HT1080 (cell line): ENCODE measurements at regions not wholly inside any gene's neighbourhood (a gene's known extent, or its start where the extent isn't known, plus 50 kb on each side); places are given as distances from the start of the nearest gene placed in this dataset.
"Not testable (repeated sequence)": the region's sequence is repeated elsewhere in the genome, so short reads cannot be mapped to it uniquely, and the experiment has no call there.

Source experiments
- DNase-seq: peaks from one replicate; pipeline ENCODE4 v3.0.0-alpha.2; 2015; ENCODE audit warnings: low read depth

DNA sequence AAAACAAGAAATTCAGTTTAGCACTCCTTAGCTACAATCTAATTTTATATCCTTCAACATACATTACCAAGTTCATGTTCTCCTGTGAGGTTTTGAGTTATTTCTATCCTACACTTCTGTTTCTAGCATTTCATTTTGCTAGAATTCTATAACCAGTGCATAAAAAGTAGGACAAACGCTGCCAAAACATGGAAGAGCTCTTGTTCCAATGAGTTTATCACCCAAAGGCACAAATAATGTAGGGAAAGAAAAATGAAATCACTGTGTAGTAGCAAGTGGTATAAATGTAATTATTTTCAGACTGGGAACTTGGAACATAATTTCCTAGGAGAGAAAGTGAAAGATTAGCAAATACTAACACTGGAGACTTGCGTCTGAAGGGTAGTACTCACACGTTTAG is 413.3 kb upstream of the NRSN1 start:
- DNase-seq: no peak

DNA sequence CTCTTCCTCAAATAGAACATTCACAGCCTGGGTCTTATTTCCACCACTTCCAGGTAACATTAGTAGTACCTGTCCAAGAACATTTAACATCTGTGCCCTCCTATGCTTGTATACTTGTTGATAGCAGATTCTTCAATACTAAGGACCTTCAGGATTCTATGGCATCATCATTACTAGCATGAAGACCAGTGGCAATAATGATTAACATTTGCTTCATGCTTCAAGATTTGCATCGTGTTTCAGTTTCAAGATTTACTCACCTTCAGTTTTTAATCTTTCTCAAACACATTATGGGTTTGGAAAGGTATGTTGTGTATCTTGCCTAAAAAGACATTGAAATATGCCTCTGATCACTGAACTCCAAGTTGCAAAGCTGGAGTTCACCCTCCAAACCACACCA is 412.8 kb upstream of the NRSN1 start:
- no peak for DNase-seq

DNA sequence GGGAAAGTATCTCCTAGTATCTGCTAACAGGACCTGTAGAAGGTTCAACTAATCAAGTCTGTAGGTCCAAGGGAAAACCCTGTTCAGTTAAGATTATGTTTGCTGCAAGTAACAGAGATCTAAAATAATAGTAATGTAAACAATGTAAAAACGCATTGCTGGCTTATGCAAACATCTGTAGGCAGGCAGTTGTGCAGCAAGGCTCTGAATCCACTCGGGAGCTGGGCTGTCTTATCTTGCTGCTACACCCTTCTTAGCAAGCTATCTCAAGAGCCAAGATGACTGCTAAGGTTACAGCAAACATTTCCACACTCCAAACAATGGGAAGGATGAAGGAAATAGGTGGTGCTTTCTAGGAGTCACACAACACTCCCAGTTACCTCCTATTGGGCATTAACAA is 397.3 kb upstream of the NRSN1 start:
- no peak for DNase-seq

DNA sequence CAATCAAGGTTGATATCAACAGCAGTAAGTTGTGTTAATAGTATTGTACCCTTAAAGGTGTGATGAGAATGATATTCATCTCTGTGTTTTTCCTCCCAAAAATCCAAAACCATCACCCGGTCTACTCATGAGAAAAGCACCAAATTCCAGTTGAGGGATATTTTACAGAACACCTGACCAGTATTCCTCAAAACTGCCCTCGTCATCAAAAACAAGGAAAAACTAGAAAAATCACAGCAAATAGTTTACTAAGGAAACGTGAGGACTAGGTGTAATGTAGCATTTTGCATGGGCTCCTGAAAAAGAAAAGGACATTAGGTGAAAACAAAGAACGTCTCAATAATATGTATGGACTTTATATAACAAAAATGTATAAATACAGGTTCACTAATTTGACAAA is 394.4 kb upstream of the NRSN1 start:
- DNase-seq: no peak

DNA sequence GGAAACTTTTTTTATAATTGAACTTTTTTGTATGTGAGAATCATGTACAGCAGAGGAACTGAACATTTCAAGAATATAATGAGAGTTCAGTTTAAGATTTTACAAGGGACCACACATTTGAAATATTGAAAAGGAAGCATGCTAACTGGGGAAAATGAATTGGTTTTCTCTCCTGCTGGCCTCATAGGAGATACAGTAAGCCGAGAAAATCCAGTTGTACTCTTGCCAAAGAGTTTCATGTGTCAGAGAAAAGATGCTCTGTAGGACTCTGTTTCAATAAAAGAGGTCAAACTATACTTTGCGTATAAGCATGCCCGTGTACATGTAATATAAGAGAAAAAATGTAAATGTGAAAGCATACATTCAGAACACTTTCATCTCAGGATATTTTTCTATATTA is 393.5 kb upstream of the NRSN1 start:
- DNase-seq: no peak

DNA sequence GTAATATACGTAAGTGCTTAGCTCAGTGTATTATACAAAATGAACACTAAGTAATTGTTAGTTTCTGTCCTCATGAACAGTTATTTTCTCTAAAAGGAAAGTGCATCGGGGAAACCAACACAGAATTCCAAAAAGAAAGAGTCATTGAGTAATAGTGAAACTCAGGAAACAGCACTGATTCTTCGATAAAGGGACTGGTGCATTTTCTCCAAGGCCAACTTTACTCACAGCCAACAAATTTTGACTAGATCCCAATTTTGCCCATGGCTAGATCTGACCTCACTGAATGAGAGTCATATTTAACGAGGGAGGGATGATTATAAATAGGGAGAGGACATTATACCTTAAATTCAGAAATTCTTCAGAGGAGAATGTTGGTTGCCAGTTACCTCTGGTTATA is 390.9 kb upstream of the NRSN1 start:
- DNase-seq: no peak

DNA sequence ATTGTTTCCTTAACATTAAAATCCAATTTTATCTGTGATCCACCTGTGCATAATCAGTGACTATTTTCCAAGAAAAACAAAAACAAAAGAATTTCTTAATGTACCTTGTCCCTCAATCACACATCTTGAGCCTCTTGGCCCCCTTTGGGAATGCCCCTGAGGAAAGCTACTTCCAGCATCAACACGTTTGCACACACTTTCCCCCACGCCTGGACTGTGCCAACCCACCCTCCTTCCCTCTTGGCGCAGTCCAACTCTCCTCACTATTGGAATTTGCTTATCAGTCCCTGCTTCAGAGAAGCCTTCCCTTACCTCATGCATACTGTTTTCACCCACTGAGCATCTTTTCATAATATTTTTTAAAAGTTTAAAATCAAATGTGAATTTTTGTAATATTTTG is 389.4 kb upstream of the NRSN1 start:
- no peak for DNase-seq

DNA sequence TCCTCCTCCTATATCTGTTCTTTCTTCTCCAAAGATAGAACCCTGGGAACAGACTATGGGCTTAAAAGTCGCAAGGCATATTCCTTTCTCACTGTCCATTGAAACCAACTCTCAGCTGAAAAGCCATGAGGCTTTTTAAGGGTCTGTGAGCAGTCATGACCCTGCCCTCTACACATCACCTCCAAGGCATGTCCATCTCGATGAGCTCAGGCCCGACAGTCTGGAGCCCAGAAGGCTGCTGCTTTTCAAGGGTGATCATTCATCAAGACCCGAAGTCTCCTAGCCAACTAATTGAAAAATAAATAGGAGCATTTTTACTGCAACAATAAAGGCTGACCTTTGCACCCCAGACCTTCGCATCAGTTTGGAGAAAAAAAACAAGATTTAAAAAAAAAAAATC is 378.8 kb upstream of the NRSN1 start:
- DNase-seq: no peak

DNA sequence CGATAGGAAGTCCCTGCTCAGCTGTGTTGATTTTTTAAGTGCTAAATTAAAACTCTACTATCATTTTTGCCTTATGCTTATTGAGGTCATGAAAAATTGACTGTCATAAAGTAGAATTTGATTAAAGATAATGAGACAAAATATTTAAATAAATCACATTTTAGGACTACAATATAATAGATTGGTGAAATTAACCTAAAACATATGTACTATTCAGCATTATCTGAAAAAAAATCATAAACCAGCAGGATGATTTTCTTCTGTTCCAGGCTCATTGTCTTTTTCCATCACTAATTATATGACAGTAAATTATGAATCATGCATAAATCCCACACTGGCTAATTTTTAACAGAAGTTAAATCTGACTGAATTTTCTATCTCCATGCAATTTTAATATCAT is 373.6 kb upstream of the NRSN1 start:
- no peak for DNase-seq

DNA sequence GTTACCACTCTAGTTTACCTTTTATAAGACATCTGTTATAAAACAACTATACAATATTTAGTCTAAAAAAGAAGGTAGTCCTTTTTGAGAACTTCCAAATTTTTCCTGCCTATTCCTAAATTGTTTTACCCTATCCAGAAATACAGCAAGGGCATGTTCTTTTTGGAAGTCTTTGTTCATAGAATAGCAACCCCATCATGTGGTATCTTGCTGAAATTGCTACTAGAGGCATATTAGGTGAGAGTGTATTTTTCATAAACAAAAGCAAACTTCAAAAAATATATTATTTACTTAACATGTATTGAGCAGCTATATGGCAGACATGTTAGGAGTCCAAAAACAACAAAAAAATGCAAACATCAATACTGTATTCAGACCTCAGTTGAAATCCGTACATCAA is 371.8 kb upstream of the NRSN1 start:
- no peak for DNase-seq

DNA sequence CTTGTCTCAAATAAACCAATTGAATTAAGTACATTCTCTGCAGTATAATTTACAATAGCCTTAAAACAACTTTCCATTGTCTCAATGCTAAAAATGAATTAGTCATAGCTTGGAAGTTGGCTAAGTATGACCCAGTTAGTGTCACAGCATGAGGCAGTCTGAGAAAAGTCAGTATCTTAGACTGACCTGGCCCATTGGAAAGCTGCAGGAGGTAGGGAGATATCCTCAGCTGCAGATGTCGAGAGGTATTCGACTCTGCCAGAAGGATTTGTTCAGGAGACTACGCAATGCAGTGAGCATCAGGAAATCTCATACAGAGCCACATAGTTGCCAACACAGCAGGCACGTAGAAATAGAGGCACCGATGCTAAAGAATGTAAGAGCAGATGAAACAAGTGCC is 350.9 kb upstream of the NRSN1 start:
- DNase-seq: peak; percentile 1

DNA sequence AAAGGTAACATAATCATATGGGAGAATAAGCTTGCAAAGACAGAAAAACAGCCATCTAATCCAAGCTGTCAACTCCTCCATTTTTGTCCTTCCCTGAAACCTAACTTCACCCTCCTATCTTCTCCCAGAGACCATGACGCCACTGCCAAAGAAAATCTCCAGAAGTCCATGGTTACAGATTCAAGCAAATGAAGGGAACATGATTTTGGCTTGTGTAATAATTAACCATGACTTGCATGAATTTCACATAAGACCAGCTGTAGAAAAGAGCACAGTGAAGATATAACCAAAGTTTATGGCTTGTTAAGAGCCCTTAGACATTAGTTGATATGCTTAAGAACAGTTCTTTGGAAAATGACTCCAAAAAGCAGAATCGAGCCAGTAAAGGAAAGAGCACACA is 342.1 kb upstream of the NRSN1 start:
- DNase-seq: no peak

DNA sequence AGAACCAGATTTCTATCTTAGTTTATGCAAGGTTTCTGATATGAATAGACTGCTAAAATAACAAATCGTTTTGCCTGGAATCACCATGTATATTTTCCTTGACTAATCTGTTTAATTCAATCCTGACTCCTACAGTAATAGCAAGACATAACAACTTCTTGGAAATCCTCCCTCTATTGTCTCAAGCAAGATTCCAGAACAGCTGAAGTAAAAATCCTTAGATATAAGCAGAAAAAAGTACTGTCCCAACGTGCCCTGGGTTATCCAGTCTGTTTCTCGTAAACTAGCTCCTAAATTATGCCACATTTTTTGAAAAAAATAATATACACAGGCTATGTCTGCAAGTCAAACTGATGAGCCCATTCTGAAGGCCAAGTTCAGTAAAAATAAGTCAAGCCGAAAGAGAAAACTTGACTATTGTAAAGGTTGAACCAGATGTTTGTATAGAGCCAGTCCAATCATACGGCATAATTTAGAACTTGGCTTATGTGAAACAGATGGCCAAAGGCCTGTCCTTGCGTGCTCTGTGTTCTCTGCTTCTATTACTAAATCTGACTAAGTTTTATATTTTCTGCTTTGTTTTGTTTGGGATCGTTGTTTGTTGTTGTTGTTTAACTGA is 341.6 kb upstream of the NRSN1 start:
- DNase-seq: no peak

DNA sequence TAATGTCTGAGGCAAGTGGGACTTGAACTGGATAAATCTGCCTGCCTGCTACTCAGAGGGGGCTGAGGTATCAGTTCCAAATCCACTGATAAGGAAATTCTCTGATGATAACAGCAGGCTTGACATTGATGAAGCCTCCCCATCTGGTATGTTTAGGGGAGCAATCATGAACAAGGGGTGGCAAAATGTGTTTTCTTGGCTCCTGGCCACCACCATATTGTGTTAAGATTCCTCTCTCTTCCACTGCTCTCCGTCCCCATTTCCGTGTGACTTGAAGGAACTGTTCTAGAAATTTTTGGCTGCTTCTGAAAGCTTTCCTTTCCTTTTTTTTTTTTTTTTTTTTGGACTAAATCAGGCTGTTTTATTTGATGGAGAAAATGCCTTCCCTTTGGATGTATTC is 335.3 kb upstream of the NRSN1 start:
- DNase-seq: no peak

DNA sequence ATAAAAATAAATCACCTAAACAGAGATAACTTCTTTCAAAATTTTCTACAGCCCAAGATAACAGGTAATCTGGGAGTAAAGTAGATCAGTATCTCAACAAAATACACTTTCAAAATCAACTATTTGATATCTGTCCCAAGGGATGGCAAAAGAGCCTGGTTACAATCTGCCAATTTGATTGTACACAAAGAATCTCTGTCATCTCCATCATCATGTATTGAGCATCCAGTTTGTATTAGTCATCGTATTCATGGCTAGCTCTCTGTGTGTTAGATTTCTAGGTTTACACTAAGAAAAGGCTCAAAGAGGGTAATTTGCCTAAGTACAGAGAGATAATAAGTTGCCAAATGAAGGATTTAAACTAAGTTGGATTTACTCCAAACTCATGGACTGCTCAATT is 329.0 kb upstream of the NRSN1 start:
- no peak for DNase-seq

DNA sequence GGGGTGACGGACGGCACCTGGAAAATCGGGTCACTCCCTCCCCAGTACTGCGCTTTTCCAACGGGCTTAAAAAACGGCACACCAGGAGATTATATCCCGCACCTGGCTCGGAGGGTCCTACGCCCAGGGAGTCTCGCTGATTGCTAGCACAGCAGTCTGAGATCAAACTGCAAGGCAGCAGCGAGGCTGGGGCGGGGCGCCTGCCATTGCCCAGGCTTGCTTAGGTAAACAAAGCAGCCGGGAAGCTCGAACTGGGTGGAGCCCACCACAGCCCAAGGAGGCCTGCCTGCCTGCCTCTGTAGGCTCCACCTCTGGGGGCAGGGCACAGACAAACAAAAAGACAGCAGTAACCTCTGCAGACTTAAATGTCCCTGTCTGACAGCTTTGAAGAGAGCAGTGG is 321.7 kb upstream of the NRSN1 start:
- DNase-seq: not testable (repeated sequence)

DNA sequence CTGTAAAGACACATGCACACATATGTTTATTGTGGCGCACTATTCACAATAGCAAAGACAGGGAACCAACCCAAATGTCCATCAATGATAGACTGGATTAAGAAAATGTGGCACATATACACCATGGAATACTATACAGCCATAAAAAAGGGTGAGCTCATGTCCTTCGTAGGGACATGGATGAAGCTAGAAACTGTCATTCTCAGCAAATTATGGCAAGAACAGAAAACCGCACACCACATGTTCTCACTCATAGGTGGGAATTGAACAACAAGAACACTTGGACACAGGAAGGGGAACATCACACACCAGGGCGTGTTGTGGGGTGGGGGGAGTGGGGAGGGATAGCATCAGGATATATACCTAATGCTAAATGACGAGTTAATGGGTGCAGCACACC is 304.9 kb upstream of the NRSN1 start:
- not testable (repeated sequence) for DNase-seq

DNA sequence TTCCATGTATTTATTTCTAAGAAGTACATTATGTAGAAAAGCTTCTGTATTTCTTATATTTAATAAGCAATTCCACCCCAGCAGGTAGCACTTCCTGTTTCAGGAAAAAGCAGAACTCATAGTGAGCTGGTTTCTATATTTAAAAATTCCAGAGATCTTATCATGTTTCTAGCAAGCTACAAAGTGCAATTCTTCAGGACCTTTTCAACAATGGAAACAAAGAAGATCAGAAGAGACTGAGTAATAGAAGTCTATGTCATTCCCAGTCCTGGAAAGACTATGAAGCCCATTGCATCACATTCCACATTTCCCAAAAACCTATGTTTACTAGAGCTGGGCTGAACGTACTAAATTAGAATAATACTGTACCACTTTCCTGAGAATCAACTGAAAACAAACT is 302.6 kb upstream of the NRSN1 start:
- DNase-seq: no peak

DNA sequence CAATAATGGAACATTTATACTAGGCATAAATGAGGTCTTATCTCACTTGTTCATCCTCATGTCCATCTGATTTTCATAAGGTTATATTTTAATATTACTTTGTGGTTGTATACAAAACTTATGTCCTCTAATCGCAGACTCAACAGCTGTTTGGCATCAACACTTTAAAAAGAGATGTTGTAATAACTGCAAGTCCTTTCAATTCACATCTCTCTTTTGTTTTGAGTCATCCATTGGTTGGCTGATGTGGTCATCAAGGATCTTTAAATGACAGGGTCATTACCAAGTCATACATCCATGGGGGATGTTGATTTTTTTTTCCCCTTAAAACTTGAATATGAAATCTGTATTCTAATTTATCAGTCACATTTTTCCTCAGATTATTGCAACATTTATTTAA is 299.4 kb upstream of the NRSN1 start:
- no peak for DNase-seq

DNA sequence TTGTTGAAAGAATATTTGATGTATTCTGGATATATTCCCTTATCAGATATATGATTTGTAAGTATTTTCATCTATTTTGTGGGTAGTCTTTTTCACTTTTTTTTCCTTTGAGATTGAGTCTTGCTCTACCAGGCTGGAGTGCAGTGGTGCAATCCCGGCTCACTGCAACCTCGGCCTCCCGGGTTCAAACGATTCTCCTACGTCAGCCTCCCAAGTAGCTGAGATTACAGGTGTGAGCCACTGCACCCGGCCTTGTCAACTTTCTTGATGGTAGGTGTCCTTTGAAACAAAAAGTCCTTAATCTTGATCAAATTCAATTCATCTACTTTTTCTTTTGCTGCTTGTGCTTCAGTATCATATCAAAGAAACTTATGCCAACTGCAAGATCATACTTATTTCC is 297.2 kb upstream of the NRSN1 start:
- DNase-seq: no peak

DNA sequence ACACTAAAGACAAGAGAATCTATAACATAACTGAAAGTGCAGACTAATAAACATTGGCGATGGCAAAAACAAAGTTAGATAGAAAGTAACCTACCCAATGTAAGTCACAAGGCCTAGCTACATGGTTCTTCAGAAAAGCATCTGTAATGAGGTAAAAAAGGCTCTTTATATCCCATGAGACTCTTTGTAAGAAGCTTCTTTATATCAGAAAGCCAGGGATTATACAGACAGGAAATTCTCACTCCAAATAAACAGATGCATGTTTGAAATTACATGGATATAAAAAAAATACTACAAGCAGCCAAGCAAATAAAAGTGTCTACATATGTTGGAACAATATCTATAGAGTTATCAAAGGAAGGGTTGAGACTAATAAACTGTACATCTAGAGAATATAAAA is 284.9 kb upstream of the NRSN1 start:
- DNase-seq: no peak

DNA sequence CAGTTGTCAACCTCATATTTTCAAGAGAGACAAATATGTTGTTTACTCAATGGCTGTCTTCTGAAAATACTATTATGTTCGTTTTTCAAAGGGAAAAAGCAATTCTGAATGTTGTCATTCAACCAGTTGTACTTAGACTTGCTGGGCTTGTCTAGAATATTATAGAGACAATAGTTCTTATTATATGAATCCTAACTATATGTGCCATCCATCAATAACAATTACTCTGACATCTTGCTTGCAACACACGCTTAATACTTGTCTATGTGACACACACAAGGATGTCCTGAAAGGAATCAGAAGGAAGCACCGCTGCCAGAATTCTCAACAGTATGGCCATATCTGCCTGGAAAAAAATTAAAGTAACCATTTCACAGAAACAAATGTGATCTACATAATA is 283.3 kb upstream of the NRSN1 start:
- no peak for DNase-seq

DNA sequence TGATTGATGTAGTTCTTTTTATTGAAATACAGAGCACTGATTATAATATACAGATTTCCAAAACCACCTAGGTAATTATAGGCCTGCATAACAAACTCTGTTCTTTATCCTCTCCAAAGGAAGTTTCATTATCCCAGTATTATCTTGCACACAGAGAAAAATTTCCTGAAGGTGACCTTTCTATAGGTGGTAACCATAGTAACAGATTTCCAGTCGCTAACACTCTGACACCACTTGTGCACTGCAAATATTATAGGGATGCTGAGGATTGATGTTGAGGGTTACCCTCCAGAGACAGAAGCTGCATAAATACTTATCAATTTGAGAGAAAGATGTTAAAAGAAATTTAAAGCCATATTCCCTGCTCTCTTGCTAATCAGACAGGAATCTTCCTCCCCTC is 274.5 kb upstream of the NRSN1 start:
- DNase-seq: no peak

DNA sequence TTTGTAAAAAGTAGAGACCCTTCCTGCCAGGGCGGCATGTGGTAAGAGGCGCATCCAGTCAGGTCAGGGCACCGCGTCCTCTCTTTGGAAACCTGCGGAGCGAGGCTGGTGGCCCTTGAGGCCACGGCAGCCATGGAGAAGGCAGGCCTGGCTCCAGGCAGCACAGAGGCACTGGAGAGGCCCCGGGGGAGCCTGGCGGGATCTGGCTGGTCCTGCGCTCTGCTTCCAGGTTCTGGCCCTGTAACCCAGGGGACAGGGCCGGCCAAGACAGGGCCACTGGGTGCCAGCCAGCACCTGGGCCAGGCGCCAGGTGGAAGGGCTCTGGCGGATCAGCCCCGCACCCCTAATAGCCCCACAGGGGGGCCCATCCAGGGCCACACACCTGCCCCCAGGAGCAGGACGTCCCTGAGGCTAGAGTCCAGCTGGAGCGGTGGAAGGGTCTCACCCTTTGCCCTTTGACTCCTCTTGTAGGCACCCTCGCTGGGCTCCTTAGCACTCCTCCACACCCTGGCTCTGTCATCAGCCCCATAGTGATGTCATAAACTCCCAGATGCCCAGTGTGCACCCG is 272.4 kb upstream of the NRSN1 start:
- DNase-seq: not testable (repeated sequence)
